IPS-NIHi11 (cell line): ENCODE measurements at regions not wholly inside any gene's neighbourhood (a gene's known extent, or its start where the extent isn't known, plus 50 kb on each side); places are given as distances from the start of the nearest gene placed in this dataset.

Experiments used
- DNase-seq: peaks from one replicate; pipeline ENCODE4 v3.0.0; 2012; ENCODE audit warnings: mixed read lengths, low spot score

DNA sequence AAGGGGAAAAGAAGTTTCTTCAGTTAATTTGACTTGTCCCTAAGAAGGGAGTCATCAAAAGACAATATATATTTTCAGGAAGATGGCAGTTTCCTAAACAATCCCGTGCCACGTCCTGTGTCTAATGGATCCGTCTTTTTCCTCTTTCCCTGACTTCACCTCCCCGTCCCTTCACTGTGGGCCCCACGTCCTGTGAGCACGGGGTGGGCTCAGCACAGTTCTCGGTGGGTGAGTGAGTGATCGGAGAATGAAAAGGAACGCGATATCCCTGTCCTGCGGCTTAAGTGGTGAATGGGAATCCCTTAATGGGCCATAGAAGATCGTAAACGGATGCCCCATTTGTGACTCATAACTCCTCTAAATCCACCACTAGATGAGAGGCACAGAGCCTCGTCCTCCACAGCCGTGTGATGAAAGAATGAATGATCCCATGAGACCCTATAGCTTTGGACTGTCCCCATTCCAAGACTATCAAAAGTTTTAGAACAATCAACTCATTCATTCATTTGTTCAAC lies 63.5 kb upstream of the PITRM1 start:
- no peak for DNase-seq

- DNase-seq = no peak
Measured at GRCh38 chr10:3235395-3235794, 62.8 kb upstream of the PITRM1 start.

DNA sequence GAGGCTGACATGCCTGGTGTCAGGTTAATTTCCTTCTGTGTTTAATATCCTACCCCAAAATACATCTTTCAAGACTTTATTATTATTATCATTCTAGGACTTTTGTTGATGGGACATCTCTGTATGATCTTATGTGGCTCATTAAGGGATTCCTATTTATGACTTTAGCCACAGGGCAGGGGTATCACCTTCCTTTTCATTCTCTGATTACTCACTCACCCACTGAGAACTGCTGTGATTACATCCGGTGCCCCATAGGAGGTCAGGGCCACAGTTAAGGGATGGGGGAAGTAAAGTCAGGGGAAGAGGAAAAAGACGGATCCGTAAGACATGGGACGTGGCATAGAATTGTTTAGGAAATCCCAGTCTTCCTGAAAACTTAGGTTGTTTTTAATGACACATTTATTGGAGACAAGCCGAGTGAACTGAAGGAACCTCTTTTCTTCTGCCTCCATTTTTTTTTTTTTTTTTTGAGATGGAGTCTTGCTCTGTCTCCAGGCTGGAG lies 61.0 kb upstream of the PITRM1 start:
- DNase-seq = no peak

DNA sequence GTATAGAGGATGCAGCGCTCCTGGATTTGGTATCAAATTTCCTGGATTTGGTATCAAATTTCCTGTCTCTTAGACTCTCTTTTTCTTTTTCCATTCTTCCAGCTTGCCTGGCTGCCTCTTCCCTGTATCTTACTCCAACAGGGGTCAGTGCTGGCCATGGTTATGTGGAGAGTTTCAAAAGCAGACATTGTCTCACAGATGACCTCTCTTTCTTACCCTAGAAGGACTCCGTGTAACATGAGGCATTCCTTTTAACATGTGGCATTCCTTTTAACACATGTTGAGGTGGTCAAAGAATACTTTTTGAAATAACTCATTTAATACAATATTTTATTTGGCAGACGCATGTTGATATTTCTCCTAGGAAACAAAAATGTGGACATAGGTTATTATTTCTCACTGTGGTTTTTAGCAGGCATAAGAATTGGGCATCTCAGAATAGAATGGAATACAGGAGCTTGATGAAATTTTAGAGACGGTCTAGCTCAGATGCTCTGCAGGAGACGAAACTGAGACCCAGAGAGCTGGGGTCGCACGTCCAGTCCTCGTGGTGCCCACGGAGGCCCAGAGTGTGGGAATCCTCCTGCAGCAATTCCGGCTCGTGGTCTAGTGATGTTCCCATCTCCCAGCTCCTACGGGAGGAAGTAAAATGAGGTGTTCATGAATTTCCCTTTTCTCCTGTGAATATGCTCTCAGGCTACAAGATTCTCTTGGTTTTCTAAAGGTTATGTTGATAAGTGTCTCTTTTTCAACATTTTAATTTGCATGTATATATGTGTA lies 59.6 kb upstream of the PITRM1 start:
- DNase-seq = no peak

- no peak for DNase-seq
Measured at GRCh38 chr10:3229815-3230214, 57.2 kb upstream of the PITRM1 start.

GRCh38 chr10:3228629-3228945 lies 56.0 kb upstream of the PITRM1 start:
- no peak for DNase-seq

DNA sequence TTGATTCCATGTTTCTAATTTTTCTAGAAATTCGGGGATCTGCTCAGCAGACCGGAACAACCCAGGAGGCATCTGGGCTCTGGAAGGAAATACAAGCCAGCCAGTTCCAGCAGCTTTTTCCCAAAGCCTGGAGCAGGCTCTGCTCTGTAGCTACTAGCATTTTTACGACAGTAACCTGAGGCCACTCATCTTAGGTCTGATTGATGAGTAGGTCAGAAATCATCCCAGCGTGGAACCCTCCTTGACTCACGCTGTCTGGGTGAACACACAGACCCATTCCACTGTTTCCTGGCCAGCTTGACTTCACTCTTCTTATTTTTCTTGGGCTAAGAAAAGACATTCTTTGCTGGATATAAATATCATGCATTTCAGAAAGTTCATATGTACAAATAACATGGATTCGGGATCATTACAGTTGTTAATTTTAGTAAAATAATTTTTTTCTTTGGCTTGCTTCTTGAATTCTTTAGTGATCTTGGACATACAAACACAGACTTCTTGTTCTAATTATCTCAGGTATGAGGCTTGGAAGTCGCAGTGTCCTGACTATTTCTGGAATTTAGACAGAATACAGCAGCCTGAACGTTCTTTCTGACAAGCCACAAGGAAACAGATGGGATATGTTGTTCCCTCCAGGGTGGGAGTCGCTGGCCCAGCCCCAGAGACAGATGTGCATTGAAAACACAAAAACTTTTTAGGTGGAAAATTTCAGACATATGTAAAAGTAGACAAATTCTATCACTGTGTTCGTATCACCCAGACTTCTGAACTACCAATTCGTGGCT lies 54.6 kb upstream of the PITRM1 start:
- DNase-seq = no peak

DNA sequence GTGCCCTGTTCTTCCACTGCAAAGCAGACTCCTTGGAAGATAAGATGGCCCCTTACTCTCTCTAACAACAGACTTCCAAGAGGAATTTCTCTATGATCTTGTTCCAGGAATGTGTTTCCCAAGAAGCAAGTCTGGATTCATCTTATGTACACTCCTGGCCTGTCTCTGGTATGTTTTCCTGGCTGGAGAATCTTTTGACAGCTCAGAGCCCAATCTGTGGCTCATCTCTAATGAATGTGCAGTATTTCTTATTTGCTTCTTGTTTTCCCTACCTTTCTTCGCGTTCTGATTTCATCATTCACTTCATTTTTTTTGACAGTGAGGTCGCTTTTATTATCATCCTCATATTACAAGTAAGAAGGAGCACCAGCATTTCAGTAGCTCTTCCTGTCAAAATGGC lies 53.0 kb upstream of the PITRM1 start:
- no peak for DNase-seq

DNA sequence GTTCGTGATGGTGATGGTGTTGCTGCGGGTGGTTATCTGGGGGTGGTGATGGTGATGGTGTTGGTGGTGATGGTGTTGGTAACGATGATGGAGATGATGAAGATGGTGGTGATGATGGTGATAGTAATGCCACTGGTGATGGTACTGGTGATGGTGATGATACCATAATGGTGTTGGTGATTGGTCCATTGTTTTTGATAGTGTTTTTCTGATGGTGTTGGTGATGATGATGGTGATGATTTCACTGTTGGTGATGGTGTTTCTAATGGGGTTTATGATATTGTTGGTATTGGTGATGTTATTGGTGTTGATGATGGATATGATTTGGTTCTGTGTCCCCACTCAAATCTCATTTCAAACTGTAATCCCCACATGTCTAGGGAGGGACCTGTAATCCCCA lies 51.7 kb upstream of the PITRM1 start:
- DNase-seq = no peak

DNA sequence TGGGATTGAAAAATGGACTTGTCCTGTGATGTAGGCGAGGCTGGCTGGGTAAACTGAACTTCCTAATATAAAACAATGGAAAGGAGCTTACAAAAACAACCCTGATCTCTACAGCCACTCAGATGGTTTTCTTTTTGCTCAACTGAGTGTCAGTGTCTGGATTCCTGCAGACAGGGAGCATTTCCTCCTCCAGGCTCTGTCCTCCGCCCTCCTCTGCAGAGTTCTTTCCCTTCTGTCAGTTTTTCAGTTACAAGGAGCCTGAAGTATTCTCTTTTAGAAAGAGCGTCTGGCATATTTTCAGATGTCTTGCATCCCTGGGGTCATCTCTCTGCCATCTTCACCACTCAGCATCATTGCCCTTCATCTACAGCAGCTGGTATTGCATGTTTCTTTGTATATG lies 50.0 kb upstream of the PITRM1 start:
- DNase-seq = no peak
